ENCODE measurements at regions not wholly inside any gene's neighbourhood (a gene's known extent, or its start where the extent isn't known, plus 50 kb on each side); places are given as distances from the start of the nearest gene placed in this dataset.

DNA sequence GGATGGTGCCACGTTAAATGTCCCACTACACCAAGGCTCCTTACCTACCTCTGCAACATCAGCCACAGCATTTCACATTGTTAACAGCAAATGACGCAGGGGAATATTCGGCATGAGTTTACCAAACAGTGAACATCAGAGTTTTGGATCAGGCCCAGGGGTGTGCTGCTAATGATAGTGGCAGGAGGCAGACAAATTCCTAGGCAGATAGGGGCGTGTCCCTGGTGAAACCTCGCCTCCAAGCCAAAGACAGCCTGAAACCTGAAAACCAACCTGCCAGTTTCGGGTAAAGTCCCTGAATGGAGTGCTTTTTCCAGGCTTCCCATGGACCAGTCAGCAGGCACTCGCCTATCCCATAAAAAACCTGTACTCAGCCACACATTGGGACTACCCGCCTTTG lies 133.6 kb downstream of the SH3BGRL2 start:
- DNase-seq, result no peak

DNA sequence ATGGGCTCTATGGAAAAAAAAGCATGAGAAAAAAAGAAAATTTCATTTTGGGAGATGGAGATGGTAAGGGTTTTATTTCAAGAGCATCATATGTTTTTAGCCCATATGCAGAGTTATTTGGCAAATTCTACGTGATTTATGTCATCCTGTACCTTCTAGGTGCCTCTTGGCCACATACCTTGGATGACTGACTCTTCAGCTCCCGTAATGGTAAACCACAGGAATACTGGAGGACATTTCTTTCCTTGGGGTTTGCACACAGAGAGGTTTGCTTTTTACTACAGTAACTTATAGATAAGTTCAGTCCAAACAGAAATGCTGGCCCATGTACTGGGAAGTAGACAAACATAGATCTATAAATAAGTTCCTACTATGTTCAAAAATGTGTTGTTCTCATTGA lies 132.2 kb downstream of the SH3BGRL2 start:
- no peak for DNase-seq

DNA sequence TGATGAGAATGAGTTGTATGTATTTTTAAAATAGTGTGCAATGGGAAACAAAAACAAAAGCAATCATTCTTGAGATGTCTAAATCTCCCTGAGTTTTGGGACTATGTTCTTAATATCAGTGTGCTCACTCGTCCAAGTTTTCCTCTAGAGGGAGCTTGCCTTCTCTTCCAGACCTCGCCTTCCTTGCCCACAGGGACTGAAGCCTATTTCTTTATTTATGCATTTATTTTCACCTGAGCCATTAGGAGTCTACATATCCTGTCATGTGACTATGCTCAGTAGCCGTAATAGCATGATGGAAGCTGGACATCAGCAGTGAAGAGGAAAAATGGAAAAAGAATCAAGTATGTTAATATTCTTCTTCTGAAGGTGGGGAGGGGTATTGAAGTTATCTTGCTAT lies 131.2 kb downstream of the SH3BGRL2 start:
- DNase-seq, result no peak

- no peak for DNase-seq
Measured at GRCh38 chr6:79756496-79756895, 125.4 kb downstream of the SH3BGRL2 start.

- peak; percentile 2 for DNase-seq
Measured at GRCh38 chr6:79755967-79756366, 124.8 kb downstream of the SH3BGRL2 start.
